GM18520 (cell line): ENCODE measurements at regions not wholly inside any gene's neighbourhood (a gene's known extent, or its start where the extent isn't known, plus 50 kb on each side); places are given as distances from the start of the nearest gene placed in this dataset.
A peak's percentile ranks its signal among the peaks of the same experiment; 100 is the strongest.
"Not testable (repeated sequence)": the region's sequence is repeated elsewhere in the genome, so short reads cannot be mapped to it uniquely, and the experiment has no call there.

Source experiments
- ATAC-seq: cut with Tn5 transposase; IDR thresholded peaks from one replicate; pipeline ENCODE4 v1.9.1; 2021; ENCODE audit not compliant: unreplicated experiment

DNA sequence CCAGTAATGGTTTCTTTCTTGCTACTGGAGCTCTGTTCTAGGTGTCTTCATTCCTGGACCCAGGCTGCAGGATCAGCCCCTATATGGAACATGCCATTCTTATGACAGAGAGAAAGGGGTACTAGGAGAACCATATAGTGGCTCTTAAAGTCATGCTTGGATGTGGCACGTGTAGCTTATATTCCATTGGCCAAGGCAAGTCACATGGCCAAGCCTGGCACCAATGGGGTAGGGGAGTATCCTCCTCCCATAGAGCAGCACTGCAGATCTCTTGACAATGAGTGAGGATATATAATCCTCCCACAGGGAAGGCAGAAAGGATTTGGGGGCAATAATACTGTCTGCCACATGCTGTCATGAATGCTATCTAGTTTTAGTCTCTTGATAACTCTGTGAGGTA is 193.3 kb downstream of the PALM2AKAP2 start:
- no peak for ATAC-seq

DNA sequence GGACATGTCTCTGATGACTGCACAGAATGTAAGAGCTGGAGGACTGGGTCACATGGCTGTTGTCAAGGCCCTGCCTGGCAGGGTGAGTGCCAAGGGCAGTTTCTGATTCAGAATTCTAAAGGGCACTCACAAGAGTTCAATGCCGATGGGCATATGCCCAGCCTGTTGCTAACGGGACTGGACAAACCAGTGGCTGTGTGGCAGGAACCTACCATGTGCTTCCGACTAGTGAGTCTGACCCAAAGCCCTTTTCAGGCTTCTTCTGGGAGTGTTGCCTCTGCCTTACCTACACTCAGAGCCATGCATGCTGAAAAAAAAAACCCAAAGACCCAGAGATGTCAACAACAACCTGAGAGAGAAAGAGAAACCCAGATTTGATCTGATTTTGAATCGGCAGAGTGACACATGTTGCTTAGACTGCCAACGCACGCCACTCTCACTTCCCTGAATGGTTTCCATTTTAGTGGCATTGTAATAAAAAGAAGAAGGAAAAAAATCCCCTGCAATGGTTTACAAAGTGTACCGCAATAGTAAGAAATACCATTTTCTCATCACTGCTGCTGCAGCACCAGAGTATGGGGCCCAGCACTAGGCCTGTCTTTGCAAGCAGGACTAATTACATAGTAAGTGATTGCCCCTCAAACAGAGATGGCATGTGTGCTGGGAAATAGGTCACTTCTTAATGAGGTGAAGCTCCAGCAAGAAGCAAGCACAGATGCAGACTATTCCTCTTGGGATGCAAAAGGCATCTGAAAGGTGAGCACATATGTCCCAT is 194.3 kb downstream of the PALM2AKAP2 start:
- ATAC-seq, result peak; percentile 77

DNA sequence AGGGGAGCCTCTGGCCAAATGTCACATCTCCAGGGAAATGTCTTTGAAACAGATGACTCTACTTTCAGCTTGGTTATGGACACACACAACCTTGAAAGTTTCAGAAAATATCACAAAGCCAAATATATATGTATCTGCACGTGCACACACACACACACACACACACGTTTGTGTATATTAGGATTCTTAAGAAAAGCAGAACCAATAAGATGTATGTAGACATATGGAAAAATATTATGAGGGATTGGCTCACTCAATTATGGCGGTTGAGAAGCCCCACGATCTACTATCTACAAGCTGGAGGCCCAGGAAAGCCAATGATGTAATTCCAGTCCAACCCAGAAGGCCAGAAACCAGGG is 194.9 kb downstream of the PALM2AKAP2 start:
- ATAC-seq, result no peak

DNA sequence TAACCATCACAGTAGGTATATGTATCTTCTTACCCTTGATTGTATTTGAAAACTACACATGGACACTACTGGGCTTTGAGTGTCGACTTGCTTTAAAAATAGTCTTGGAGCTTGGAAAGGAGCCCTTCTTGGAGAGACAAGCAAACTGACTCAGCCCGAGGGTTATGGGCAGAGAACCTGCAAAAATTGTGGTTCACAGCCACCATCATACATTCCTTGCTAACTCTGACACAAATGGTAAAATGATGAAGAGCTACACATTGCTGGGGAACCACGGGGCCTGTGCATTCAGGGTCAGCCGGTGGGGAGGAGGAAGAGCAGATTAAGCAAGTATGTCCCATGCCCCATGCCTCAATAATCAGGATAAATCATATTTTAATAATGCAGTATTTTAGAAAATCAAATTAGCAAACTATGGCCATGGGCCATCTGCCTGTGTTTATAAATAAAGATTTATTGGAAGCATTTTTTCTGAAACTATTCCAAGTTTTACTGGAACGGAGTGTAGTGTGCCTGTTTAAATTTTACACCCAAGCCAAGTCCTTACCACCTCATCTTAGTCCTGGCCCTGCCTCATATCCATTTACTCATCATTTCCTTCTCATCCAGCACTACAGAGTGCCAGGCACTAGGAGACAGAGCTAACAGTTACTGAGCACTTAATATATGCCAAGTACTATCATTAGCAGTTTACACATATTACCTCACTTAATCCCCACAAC is 195.7 kb downstream of the PALM2AKAP2 start:
- ATAC-seq, result no peak

DNA sequence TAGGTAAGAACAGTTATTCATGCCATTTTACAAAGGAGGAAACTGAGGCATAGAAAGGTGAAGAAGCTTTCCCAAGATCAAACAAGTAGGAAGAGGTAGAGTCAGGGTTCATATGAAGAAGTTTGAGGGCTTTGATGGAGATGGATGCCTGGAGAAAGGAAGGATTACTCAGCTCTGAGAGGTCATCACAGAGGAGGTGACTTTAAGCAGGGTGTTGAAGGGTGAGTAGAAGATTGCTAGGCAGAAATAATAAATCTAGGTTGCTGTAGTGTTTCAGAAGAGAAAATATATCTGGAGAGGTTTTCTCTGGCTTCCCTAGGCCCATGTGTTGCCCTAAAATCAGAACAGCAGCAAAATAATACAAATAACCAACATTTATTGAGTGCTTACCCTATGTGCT is 196.3 kb downstream of the PALM2AKAP2 start:
- no peak for ATAC-seq

DNA sequence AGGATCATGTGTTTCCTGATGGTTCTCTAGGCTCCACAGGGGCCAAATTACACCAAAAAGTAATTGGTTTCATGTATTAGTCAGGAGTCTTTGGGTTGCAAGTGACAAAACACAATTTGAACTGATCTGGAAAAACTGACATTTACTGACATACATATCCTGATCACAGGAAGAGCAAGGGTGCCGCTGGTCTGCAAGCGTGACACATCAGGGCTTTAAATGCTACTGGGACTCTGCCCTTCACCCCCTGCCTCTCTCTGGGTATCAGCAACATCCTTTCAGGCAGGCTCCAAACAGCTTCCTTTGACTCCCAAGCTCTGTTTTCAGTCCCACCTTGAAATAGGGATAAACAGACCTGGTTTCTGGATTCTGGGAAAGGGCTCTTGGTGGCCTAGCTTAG is 197.5 kb downstream of the PALM2AKAP2 start:
- ATAC-seq, result no peak

DNA sequence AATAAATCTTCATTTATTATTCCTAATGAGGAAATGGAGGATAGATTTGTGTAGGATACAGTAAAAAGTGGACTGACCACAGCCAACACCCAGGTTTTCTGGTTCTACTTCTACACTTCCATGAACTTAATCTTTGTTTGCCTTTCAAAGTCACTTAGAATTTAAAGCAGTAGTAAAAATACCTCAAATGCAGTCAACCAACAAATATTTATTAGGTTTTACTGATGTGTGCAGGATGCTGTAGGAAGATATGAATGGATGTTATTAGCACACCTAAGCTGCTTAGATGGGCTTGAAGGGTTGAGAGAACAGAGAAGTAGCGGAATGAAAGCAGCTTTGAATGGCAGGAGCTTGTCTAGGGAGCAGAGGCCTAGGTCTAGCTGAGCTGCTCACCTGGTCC is 201.1 kb downstream of the PALM2AKAP2 start:
- ATAC-seq, result no peak

DNA sequence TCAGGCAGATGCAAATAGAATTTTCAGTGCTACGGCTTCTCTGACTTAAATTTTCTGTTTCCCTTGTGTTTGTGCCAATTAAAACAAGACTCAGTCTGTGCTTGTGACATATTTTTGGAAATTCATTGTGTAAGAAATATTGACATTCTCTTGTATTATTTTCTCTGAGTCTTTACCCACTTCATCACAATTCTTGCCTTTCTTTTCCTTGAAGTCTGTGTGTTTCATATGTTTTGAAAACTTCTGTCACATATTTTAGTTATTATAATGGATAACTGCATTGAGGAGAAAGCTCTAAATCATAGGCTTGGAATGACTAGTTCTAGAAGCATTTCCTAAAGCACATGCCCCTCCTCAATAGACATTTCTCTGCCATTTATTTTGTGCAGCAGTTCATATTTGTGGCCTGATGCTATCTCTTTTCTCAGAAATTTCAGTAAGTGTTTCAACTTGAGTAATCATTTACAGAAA is 206.6 kb downstream of the PALM2AKAP2 start:
- no peak for ATAC-seq

DNA sequence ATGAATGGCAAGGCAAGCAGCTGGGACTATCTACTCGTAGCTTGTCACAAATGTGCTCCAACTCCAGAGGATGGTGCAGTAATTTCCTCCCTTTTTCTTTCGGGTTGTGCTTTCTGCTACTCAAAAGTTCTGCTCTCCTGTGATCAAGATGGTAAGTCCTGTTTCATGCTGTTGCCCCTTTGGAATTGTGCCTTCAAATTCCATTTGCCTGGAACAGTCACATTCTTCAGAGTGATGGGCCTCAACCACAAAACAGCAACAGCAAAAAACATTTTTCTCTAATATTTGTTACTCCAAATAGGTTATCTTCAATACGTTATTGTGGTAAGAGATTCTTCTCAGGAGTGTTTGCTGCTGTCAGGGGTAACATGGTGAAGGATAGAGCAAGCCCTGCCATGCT is 209.3 kb downstream of the PALM2AKAP2 start:
- ATAC-seq, result no peak

DNA sequence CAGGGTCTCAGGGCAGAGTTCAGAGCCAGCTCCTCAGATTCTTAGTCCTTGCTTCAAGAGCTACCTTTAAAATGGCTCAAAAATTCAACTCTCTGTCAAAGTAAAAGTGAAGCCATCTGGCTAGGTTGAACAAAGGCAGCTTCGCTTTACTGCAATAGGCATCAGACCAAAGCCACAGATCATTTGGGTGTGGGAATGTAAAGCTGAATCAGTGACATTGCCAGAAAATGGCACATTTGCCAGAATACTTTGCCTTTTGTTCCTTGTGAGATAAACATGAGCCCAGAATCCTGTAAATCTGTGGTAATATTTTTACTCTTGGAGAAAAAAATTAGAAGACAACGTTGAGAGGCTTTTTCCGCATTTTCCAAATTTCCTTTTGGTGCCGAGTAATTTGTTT is 210.5 kb downstream of the PALM2AKAP2 start:
- no peak for ATAC-seq

DNA sequence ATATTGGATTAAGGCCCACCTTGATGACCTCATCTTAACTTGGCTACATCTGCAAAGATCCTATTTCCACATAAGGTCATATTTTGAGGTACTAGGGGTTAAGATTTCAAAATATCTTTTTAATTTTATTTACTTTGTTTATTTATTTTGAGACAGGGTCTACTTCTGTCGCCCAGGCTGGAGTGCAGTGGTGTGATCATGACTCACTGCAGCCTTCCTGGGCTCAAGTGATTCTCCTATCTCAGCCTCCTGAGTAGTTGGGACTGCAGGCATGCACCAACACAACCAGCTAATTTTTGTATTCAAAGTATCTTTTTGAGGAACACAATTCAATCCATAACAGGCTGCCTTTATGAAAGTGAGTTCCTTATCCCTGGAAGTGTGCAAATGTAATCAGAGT is 212.3 kb downstream of the PALM2AKAP2 start:
- ATAC-seq, result no peak

DNA sequence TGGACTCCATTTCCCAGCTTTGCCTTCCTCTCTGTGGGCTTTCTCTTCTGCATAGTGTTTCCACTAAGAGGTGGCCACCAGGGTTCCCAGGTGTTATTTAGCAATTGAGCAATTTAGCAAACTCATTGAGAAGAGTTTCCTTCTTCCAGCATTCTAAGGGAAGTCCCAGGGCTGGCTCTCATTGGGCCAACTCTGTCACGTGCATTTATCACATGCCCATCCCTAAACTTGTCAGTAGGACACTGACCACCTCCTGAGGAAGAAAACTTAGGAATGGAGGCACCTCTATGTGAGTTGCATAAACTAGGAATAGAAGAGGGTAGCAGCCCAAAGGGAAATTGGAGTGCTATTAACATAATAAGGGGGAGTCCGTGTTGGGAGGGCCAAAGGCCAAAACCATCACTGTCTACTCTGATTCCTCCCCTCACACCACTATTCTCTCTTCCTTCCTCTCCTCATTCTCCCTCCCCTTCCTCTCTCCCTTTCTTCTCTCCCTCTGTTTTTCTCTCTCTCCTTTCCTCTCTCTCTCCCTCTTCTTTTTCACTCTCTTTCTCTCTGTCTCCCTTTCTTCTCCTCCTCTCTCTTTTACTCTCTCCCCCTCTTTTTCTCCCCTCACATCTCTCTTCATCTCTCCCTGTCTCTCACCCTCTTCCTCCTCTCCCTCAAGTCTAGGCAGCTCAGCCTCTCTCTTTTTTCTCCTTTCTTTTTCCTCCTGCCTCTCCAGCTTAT is 213.4 kb downstream of the PALM2AKAP2 start:
- no peak for ATAC-seq

DNA sequence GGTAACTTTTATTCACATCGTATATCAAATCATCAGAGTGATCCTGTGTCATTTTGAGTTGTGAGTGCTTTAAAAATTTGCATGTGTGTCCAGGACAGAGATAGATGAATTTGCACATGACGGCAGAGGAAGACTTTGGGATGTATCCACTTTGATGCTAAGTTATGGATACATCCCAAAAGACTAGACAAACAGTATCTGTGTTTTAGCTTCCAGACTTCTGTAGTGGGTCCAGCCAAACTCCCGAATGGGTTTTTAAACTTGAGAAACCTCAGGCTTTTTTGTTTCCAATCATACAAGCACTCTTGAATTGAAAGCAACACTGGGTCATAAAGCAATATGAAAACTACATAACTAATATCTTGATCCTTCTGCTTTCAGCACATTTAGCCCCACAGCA is 213.8 kb downstream of the C9orf152 start:
- ATAC-seq, result no peak

DNA sequence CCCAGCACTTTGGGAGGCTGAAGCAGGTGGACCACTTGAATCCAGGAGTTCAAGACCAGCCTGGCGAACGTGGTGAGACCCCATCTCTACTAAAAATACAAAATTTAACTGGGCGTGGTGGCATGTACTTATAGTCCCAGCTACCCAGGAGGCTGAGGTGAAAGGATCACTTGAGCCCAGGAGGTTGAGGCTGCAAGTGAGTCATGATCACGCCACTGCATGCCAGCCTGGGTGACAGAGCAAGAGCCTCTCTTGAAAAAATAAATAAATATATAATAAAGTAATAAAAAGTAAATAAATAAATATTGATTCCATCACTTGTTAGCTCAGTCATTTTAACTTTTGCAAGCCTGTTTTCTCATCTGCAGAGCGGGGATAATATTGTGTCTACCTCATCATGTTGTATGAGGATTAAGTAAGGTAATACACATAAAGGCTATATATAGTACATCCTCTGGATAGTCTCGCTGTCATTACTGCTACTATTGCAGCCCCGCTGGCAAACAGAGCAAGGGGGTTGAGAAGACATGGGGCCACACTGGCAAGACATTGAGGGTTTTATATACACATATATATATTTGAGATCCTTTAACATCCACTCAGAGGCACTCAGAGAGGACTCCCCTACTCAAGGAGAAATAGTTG is 210.9 kb downstream of the C9orf152 start:
- no peak for ATAC-seq

DNA sequence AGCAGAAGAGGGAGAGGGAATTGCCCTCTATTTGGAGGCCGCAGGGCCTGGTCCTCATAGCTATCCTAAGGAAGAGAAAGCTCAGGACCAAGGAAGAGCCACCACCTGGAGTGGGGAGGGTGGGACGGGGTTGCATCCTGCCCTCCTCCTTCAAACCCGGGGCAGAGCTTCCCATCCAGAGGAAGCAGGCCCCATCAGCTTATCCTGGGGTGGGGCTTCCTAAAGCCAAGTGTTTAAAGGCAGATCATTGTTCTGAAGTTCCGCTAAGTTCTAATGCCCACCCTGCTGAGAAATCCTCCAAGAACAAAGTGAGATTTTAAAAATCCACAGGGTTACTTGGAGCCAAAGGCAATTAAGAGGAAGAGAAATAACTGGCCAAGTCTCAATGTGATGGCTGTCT is 210.3 kb downstream of the C9orf152 start:
- ATAC-seq, result no peak

DNA sequence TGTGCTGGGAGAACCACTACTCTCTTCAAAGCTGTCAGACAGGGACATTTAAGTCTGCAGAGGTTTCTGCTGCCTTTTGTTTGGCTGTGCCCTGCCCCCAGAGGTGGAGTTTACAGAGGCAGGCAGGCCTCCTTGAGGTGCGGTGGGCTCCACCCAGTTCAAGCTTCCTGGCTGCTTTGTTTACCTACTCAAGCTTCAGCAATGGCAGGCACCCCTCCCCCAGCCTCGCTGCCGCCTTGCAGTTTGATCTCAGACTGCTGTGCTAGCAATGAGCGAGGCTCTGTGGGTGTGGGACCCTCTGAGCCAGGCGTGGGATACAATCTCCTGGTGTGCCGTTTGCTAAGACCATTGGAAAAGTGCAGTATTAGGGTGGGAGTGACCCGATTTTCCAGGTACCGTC is 202.4 kb downstream of the C9orf152 start:
- ATAC-seq, result not testable (repeated sequence)

DNA sequence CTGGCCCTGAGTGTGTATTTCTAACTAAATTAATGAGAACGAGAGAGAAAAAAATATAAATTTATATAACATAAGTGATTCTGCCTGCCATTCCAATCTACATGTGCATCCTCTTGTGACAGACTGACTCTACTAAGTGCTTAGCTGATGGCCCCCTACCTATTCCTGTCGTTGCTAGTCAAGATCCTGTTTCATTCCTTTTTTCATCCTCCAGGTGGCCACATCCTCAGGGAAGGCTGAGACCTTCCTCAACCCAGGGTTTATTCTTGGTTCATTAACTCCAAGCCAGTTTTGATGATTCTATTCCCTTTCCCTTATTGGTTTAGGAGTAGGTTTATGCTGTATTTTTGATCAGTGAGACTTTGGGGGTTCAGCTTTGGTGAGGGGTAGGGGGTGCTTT is 201.3 kb downstream of the C9orf152 start:
- ATAC-seq, result no peak

DNA sequence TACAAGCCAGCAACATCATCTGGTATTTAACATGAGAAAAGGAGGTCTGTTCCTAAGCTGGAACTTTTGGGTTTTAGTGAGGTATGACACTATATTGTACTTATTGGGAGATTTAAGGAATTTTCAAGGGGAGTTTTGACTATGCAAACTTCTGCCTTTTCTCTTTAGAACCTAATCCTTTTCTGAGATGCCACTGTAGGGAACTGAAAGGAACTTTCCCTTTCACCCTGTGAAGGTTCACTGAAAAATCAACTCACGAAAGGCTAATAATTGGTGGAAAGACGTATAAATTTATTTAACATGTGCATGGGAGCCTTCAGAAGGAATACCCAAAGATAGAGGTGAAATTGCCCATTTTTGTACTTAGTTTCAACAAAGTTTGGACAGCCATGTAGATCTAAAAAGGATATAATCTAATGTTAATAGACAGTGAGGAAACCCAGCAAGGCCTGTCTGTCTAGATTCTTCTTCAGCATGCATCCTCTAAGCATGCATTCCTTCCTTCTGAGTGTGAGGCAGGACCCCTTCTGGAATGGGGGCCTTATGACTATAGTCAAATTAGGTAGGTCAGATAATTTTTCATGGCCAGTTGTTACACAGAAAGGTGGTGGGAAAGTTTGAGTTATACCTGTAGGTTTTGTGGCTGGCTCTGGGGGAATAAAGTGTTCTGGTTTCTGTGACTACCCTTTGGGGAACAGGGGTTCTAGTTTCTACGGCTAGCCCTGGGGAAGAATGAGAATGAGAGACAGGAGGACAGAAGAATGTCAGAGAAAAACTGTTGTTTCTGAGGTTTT is 200.3 kb downstream of the C9orf152 start:
- no peak for ATAC-seq

DNA sequence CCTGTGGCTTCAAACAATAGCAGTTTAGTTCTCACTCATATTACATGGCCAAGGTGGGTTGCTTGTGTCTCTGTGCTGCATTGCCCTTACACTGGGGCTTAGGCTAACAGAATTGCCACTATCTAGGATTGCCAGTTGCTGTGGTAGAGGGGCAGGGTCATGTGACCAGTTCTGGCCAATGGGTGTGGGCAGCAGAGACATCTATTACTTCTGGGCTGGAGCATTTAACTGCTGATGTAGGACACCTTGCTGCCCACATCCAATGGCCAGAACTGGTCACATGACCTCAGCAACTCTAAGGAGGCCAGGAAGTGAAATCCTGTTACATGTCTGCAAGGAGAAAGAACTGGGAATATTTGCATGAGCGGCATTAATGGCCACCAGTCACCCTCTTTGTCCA is 199.3 kb downstream of the C9orf152 start:
- no peak for ATAC-seq

DNA sequence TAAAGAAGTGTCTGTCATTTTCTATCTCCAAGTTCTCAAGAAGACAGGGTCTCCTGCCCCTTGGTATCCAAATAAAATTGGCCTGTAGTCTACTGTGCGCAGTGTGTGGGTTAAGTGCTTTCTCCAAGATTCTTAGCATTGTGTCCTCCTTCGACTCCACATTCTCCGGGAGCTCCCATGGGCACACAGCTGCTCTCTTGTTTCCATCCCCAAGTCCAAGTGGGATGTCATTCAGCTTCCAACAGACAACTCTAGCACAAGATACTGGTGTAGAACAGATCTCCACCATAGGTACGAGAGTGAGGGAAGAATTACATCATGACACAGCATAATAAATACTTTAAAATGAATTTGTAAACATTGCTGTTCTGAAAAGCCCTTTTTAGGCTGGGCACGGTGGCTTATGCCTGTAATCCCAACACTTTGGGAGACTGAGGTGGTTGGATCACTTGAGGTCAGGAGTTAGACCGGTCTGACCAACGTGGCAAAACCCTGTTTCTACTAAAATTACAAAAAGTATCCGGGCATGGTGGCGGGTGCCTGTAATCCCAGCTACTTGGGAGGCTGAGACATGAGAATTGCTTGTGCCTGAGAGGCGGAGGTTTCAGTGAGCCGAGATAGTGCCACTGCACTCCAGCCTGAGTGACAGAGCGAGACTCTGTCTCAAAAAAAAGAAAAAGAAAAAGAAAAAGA is 196.2 kb downstream of the C9orf152 start:
- ATAC-seq, result no peak
